Skin epidermis (tissue), 12 donors: ENCODE measurements at regions not wholly inside any gene's neighbourhood (a gene's known extent, or its start where the extent isn't known, plus 50 kb on each side); places are given as distances from the start of the nearest gene placed in this dataset.
A peak's percentile ranks its signal among the peaks of the same experiment; 100 is the strongest.
"Not testable (repeated sequence)": the region's sequence is repeated elsewhere in the genome, so short reads cannot be mapped to it uniquely, and the experiment has no call there.

Experiments
- H3K27ac ChIP-seq, 21 experiments: fragments of 200-600 bp; sonication (generic) in 11 of 21; one replicate each; pipeline ENCODE4 v1.5.0; 2020; ENCODE audit warnings: mild to moderate bottlenecking in 3 of 21, inconsistent platforms in 2 of 21, moderate library complexity in 2 of 21
- H3K4me3 ChIP-seq, 7 experiments: fragments of 200-600 bp; sonication (generic) in 2 of 7; one replicate each; pipeline ENCODE4 v1.5.0; 2020; ENCODE audit warnings: inconsistent platforms in 2 of 7, mild to moderate bottlenecking in 2 of 7, moderate library complexity in 1 of 7

GRCh38 chr7:16933296-16934279, 51.8 kb upstream of the AGR3 start:
- no peak overlapping the region for H3K4me3 ChIP-seq
- peak overlapping the region in 3 of 21 experiments; percentile 13 to 74 (median 33) for H3K27ac ChIP-seq

GRCh38 chr7:16934722-16935340, 53.0 kb upstream of the AGR3 start:
- peak overlapping the region in 2 of 21 experiments; percentile 30 to 33 for H3K27ac ChIP-seq
- H3K4me3 ChIP-seq, result no peak overlapping the region

GRCh38 chr7:16935341-16935735, 53.6 kb upstream of the AGR3 start:
- Histone ChIP-seq H3K4me3 (no peak overlapping the region), H3K27ac (peak overlapping the region in 2 of 21 experiments; percentile 9 to 30)

GRCh38 chr7:16936626-16937422, 55.0 kb upstream of the AGR3 start:
- no peak overlapping the region for H3K4me3 ChIP-seq
- H3K27ac ChIP-seq, result peak overlapping the region in 1 of 21 experiments; percentile 19

GRCh38 chr7:16939161-16939560, 57.4 kb upstream of the AGR3 start:
- Histone ChIP-seq H3K4me3 (no peak overlapping the region), H3K27ac (peak overlapping the region in 1 of 21 experiments; percentile 14)

GRCh38 chr7:16940776-16941175, 59.0 kb upstream of the AGR3 start:
- Histone ChIP-seq H3K4me3 (no peak overlapping the region), H3K27ac (no peak overlapping the region)

- Histone ChIP-seq H3K4me3 (no peak overlapping the region), H3K27ac (no peak overlapping the region)
Measured at GRCh38 chr7:16942929-16943509, 61.2 kb upstream of the AGR3 start.

GRCh38 chr7:16944936-16945335, 63.2 kb upstream of the AGR3 start:
- Histone ChIP-seq H3K27ac (no peak overlapping the region), H3K4me3 (no peak overlapping the region)

- H3K4me3 ChIP-seq, result no peak overlapping the region
Measured at GRCh38 chr7:16945372-16945771, 63.6 kb upstream of the AGR3 start.

GRCh38 chr7:16948110-16948509, 66.3 kb upstream of the AGR3 start:
- not testable (repeated sequence) for H3K4me3 ChIP-seq, H3K27ac ChIP-seq

More at GRCh38 chr7:16945372-16945771, 63.6 kb upstream of the AGR3 start:
- H3K27ac ChIP-seq, result no peak overlapping the region

- no peak overlapping the region for H3K4me3 ChIP-seq
Measured at GRCh38 chr7:16951483-16952080, 69.8 kb upstream of the AGR3 start.

GRCh38 chr7:16954321-16954720, 72.5 kb upstream of the AGR3 start:
- Histone ChIP-seq H3K27ac (no peak overlapping the region), H3K4me3 (no peak overlapping the region)

More at GRCh38 chr7:16951483-16952080, 69.8 kb upstream of the AGR3 start:
- H3K27ac ChIP-seq, result peak overlapping the region in 12 of 21 experiments; percentile 1 to 63 (median 42)

GRCh38 chr7:16958724-16959123, 76.9 kb upstream of the AGR3 start:
- Histone ChIP-seq H3K27ac (no peak overlapping the region), H3K4me3 (no peak overlapping the region)

GRCh38 chr7:16960337-16960965, 78.7 kb upstream of the AGR3 start:
- Histone ChIP-seq H3K27ac (no peak overlapping the region), H3K4me3 (no peak overlapping the region)

GRCh38 chr7:16961641-16962040, 79.9 kb upstream of the AGR3 start:
- Histone ChIP-seq H3K4me3 (no peak overlapping the region), H3K27ac (peak overlapping the region in 4 of 21 experiments; percentile 20 to 59 (median 28))

- no peak overlapping the region for H3K27ac ChIP-seq
- H3K4me3 ChIP-seq, result no peak overlapping the region
Measured at GRCh38 chr7:16963044-16963443, 81.3 kb upstream of the AGR3 start.

- H3K4me3 ChIP-seq, result not testable (repeated sequence)
- peak overlapping the region in 2 of 21 experiments; percentile 29 to 64 for H3K27ac ChIP-seq
Measured at GRCh38 chr7:16965697-16966096, 83.9 kb upstream of the AGR3 start.

- Histone ChIP-seq H3K27ac (peak overlapping the region in 4 of 21 experiments; percentile 45 to 69 (median 49)), H3K4me3 (no peak overlapping the region)
Measured at GRCh38 chr7:16967300-16967811, 85.6 kb upstream of the AGR3 start.
